ENCODE measurements at regions not wholly inside any gene's neighbourhood (a gene's known extent, or its start where the extent isn't known, plus 50 kb on each side); places are given as distances from the start of the nearest gene placed in this dataset.

DNA sequence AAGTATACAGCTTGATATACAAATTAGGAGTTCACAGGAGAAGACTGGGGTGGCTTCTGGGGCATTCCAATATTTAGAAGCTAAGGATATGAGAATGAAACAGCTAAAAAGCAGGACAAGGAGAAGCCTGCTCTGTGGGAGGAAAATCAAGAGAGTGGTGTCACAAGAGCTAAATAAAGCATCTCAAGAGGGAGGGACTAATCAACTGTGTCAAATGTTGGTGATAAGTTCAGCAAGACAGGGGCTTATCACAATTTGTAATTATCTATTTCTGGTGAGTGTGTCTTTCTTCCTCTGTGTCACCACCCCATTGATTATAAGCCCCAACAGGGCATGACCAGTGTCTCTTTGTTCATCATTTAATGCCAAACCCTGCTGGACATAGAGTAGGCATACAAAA is 295.8 kb upstream of the DUSP10 start:
- TF ChIP-seq, protein P1, sequence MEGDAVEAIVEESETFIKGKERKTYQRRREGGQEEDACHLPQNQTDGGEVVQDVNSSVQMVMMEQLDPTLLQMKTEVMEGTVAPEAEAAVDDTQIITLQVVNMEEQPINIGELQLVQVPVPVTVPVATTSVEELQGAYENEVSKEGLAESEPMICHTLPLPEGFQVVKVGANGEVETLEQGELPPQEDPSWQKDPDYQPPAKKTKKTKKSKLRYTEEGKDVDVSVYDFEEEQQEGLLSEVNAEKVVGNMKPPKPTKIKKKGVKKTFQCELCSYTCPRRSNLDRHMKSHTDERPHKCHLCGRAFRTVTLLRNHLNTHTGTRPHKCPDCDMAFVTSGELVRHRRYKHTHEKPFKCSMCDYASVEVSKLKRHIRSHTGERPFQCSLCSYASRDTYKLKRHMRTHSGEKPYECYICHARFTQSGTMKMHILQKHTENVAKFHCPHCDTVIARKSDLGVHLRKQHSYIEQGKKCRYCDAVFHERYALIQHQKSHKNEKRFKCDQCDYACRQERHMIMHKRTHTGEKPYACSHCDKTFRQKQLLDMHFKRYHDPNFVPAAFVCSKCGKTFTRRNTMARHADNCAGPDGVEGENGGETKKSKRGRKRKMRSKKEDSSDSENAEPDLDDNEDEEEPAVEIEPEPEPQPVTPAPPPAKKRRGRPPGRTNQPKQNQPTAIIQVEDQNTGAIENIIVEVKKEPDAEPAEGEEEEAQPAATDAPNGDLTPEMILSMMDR (IDR thresholded peaks at IDR 0.05; ENCODE audit: low read depth, low read length, poor library complexity, severe bottlenecking): no peak
- TF ChIP-seq EZH2phosphoT487 (IDR thresholded peaks at IDR 0.05; ENCODE audit: borderline replicate concordance, low read length): no peak
